Caco-2 (cell line): ENCODE measurements at regions not wholly inside any gene's neighbourhood (a gene's known extent, or its start where the extent isn't known, plus 50 kb on each side); places are given as distances from the start of the nearest gene placed in this dataset.

Experiments used
- BruUV-seq: library from RNA; stranded (reverse); fragments of 400-500 nt; replicated peaks from 2 replicates; lab custom pipeline; 2021; lab: Mats Ljungman, UMichigan
- CTCF ChIA-PET: fragments of 300-600 bp; sonication (Branson Sonifier 250); formaldehyde crosslinking; loops from one replicate; lab custom pipeline; 2022; ENCODE audit warnings: antibody characterized with exemption; lab: Charles Lee
- POLR2A ChIA-PET: fragments of 300-600 bp; sonication (Branson Sonifier 250); formaldehyde crosslinking; loops from one replicate; lab custom pipeline; 2022; ENCODE audit warnings: antibody characterized with exemption; lab: Charles Lee
- DNase-seq, 2 experiments: peaks; one replicate each; pipeline versions ENCODE4 v3.0.0 to v3.0.0-alpha.2; 2020 to 2022
- H3K27me3 ChIP-seq: replicated peaks from 2 replicates; pipeline ENCODE4 v1.6.0; 2011; ENCODE audit warnings: low read length; ENCODE audit not compliant: control insufficient read depth, insufficient read depth
- H3K36me3 ChIP-seq: 2 replicates; pipeline ENCODE4 v1.5.1; 2011; ENCODE audit warnings: low read length; ENCODE audit not compliant: control insufficient read depth, insufficient read depth
- H3K4me1 ChIP-seq: fragments of 250-450 bp; sonication (Bioruptor Pico); 2 replicates; pipeline ENCODE4 v1.5.1; 2020; ENCODE audit warnings: mild to moderate bottlenecking
- H3K4me3 ChIP-seq: 2 replicates; pipeline ENCODE4 v1.5.1; 2011; ENCODE audit warnings: low read depth, mild to moderate bottlenecking, control low read depth, low read length
- H3K9me3 ChIP-seq: fragments of 250-450 bp; sonication (Bioruptor Pico); 2 replicates; pipeline ENCODE4 v1.5.1; 2020; ENCODE audit warnings: mild to moderate bottlenecking, moderate library complexity
- H3K27ac Mint-ChIP-seq: one replicate; pipeline ENCODE4 v1.8.0; 2022; ENCODE audit warnings: mixed read lengths; ENCODE audit not compliant: unreplicated experiment
- H3K27me3 Mint-ChIP-seq: one replicate; pipeline ENCODE4 v1.8.0; 2022; ENCODE audit warnings: mixed read lengths; ENCODE audit not compliant: insufficient read depth, unreplicated experiment
- H3K36me3 Mint-ChIP-seq: one replicate; pipeline ENCODE4 v1.8.0; 2022; ENCODE audit warnings: mild to moderate bottlenecking, mixed read lengths; ENCODE audit not compliant: insufficient read depth, unreplicated experiment
- H3K4me1 Mint-ChIP-seq: one replicate; pipeline ENCODE4 v1.8.0; 2022; ENCODE audit warnings: low read depth, mixed read lengths; ENCODE audit not compliant: unreplicated experiment
- H3K4me3 Mint-ChIP-seq: one replicate; pipeline ENCODE4 v1.8.0; 2022; ENCODE audit warnings: mild to moderate bottlenecking, moderate library complexity, mixed read lengths; ENCODE audit not compliant: unreplicated experiment
- H3K9me3 Mint-ChIP-seq: one replicate; pipeline ENCODE4 v1.8.0; 2022; ENCODE audit warnings: mixed read lengths; ENCODE audit not compliant: unreplicated experiment
- CTCF ChIP-seq, 2 experiments: fragments of 200-600 bp in 1 of 2; IDR thresholded peaks; 1 replicate in 1 of 2; 2 replicates in 1 of 2; pipeline versions ENCODE4 v1.5.1 to v1.8.0; 2011 to 2022; ENCODE audit warnings: antibody characterized with exemption in 1 of 2, control low read depth in 1 of 2, inconsistent platforms in 1 of 2, low read depth in 1 of 2, low read length in 1 of 2, mild to moderate bottlenecking in 1 of 2, moderate library complexity in 1 of 2; ENCODE audit not compliant: insufficient read depth in 1 of 2, severe bottlenecking in 1 of 2, unreplicated experiment in 1 of 2
- intact Hi-C: fragments of 100-400 bp; cut with micrococcal nuclease; formaldehyde crosslinking; loops from one replicate; pipeline ENCODE4 v1.10.0; 2022; ENCODE audit not compliant: unreplicated experiment

- Histone ChIP-seq H3K4me3 (no peak overlapping the region), H3K4me1 (peaks cover 13% of the 10 kb centered on the region), H3K36me3 (no peaks in the 10 kb centered on the region), H3K9me3 (0 out of 2 replicates have a peak, but pooled peaks cover 4% of the 10 kb centered on the region), H3K27me3 (no peaks in the 10 kb centered on the region)
- no peak for DNase-seq
- Mint-ChIP-seq H3K27ac (no peak overlapping the region), H3K9me3 (peaks cover 1% of the 10 kb centered on the region), H3K36me3 (no peaks in the 10 kb centered on the region), H3K27me3 (no peaks in the 10 kb centered on the region), H3K4me3 (no peak overlapping the region), H3K4me1 (no peaks in the 10 kb centered on the region)
- ChIA-PET CTCF (no interaction called here), POLR2A (no interaction called here)
- intact Hi-C loops = no loop called here
- no peak for TF ChIP-seq CTCF (IDR thresholded peaks at IDR 0.05; ENCODE audit: insufficient read depth in 1 of 2, low read depth in 1 of 2, low read length in 1 of 2, severe bottlenecking in 1 of 2, unreplicated experiment in 1 of 2)
- no TSS peak for BruUV-seq
Measured at GRCh38 chr2:52558265-52558664, 1209.3 kb upstream of the CHAC2 start.

- DNase-seq = no peak
- Mint-ChIP-seq H3K4me3 (no peak overlapping the region), H3K9me3 (peaks cover 17% of the 10 kb centered on the region), H3K27ac (no peak overlapping the region), H3K4me1 (no peaks in the 10 kb centered on the region), H3K27me3 (no peaks in the 10 kb centered on the region), H3K36me3 (no peaks in the 10 kb centered on the region)
- H3K4me3 ChIP-seq = no peak overlapping the region
- no peaks in the 10 kb centered on the region for H3K4me1 ChIP-seq
- H3K9me3 ChIP-seq = no peaks in the 10 kb centered on the region; the same call in none of the 2 replicates
- H3K36me3 ChIP-seq = no peaks in the 10 kb centered on the region
- intact Hi-C loops = no loop called here
- ChIA-PET CTCF (no interaction called here), POLR2A (no interaction called here)
- no TSS peak for BruUV-seq
- no peak for TF ChIP-seq CTCF (IDR thresholded peaks at IDR 0.05; ENCODE audit: insufficient read depth in 1 of 2, low read depth in 1 of 2, low read length in 1 of 2, severe bottlenecking in 1 of 2, unreplicated experiment in 1 of 2)
- no peaks in the 10 kb centered on the region for H3K27me3 ChIP-seq
Measured at GRCh38 chr2:52542297-52542696, 1225.3 kb upstream of the CHAC2 start.

- no peak for DNase-seq
- H3K27me3 ChIP-seq = no peaks in the 10 kb centered on the region
- H3K9me3 ChIP-seq = no peaks in the 10 kb centered on the region; the same call in 1 of the 2 replicates
- H3K36me3 Mint-ChIP-seq = no peaks in the 10 kb centered on the region
- H3K9me3 Mint-ChIP-seq = peaks cover 6% of the 10 kb centered on the region
- no peaks in the 10 kb centered on the region for H3K36me3 ChIP-seq
- no peak overlapping the region for H3K4me3 Mint-ChIP-seq
- no peak overlapping the region for H3K27ac Mint-ChIP-seq
- H3K4me1 ChIP-seq = no peaks in the 10 kb centered on the region
- no peaks in the 10 kb centered on the region for H3K4me1 Mint-ChIP-seq
- no TSS peak for BruUV-seq
- intact Hi-C loops = no loop called here
- POLR2A ChIA-PET = no interaction called here
- TF ChIP-seq CTCF (IDR thresholded peaks at IDR 0.05; ENCODE audit: insufficient read depth in 1 of 2, low read depth in 1 of 2, low read length in 1 of 2, severe bottlenecking in 1 of 2, unreplicated experiment in 1 of 2) = no peak
- CTCF ChIA-PET = no interaction called here
- no peak overlapping the region for H3K4me3 ChIP-seq
- H3K27me3 Mint-ChIP-seq = no peaks in the 10 kb centered on the region
Measured at GRCh38 chr2:52539026-52539970, 1228.3 kb upstream of the CHAC2 start.
